ENCODE measurements at regions not wholly inside any gene's neighbourhood (a gene's known extent, or its start where the extent isn't known, plus 50 kb on each side); places are given as distances from the start of the nearest gene placed in this dataset.

- H3K36me3 ChIP-seq (ENCODE audit: low read depth), result no peaks in the 10 kb centered on the region
- H3K27ac ChIP-seq, result no peak overlapping the region
- 83 to 85% methylated on average over 6 of the region's 6 CpGs for WGBS, 2 experiments (ENCODE audit: low coverage in 1 of 2, low lambda C conversion rate in 2 of 2, missing lambda C conversion rate in 2 of 2)
- H3K9me2 ChIP-seq (ENCODE audit: insufficient read depth), result no peaks in the 10 kb centered on the region
- no peaks in the 10 kb centered on the region for H4K20me1 ChIP-seq (ENCODE audit: insufficient read depth)
- no peak overlapping the region for H2AFZ ChIP-seq
- H3K4me1 ChIP-seq (ENCODE audit: insufficient read depth), result peaks cover 27% of the 10 kb centered on the region
- no peak for TF ChIP-seq EZH2phosphoT487 (IDR thresholded peaks at IDR 0.05; ENCODE audit: insufficient read depth, low read depth)
- TF ChIP-seq EZH2 (IDR thresholded peaks at IDR 0.05; ENCODE audit: insufficient read depth, poor library complexity, severe bottlenecking), result no peak
- H3K9me3 ChIP-seq (ENCODE audit: low read depth), result no peaks in the 10 kb centered on the region
- peaks cover 11% of the 10 kb centered on the region for H3F3A ChIP-seq (ENCODE audit: insufficient read depth)
- H3K79me2 ChIP-seq (ENCODE audit: insufficient read depth), result no peaks in the 10 kb centered on the region
- H3K27me3 ChIP-seq (replicated peaks; ENCODE audit: insufficient read depth), result no peaks in the 10 kb centered on the region
- H3K4me2 ChIP-seq (ENCODE audit: unreplicated experiment), result no peak overlapping the region
- DNase-seq, result no peak
- H3K9ac ChIP-seq, result no peak overlapping the region
- in situ Hi-C loops (cut with MboI), result no loop called here
- no peak overlapping the region for H3K4me3 ChIP-seq
Observed at GRCh38 chr1:58392083-58392482, 154.4 kb downstream of the OMA1 start.

DNA sequence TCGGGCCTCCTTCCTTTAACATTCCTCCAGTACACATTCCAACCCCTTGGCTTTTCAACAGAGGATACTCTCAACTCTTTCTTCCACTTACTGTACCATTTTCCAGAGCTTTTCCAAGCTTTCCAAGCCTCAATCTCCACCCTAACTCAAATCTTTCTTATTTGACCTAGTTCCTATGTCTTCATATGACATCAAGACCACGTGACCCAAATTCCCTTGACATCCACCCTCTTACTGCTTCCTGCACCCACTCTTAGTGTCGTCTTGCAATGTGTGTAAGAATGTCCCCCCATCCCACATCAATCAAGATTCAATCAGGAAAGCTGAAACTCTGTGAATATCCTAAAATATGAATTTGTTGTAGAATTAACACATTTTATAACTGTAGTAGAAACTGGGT, 155.0 kb downstream of the OMA1 start:
- in situ Hi-C loops (cut with MboI), result no loop called here
- Histone ChIP-seq H3K4me2 (ENCODE audit: unreplicated experiment) (no peak overlapping the region), H3K9me3 (ENCODE audit: low read depth) (no peaks in the 10 kb centered on the region), H3F3A (ENCODE audit: insufficient read depth) (peaks cover 10% of the 10 kb centered on the region), H3K9ac (no peak overlapping the region), H3K79me2 (ENCODE audit: insufficient read depth) (no peaks in the 10 kb centered on the region), H2AFZ (no peak overlapping the region), H3K9me2 (ENCODE audit: insufficient read depth) (no peaks in the 10 kb centered on the region), H3K27ac (no peak overlapping the region), H3K36me3 (ENCODE audit: low read depth) (no peaks in the 10 kb centered on the region), H3K4me3 (no peak overlapping the region), H3K4me1 (ENCODE audit: insufficient read depth) (peaks cover 22% of the 10 kb centered on the region), H3K27me3 (replicated peaks; ENCODE audit: insufficient read depth) (no peaks in the 10 kb centered on the region), H4K20me1 (ENCODE audit: insufficient read depth) (no peaks in the 10 kb centered on the region)
- no peak for DNase-seq
- 52 to 72% methylated on average over 3 of the region's 3 CpGs for WGBS, 2 experiments (ENCODE audit: low coverage in 1 of 2, low lambda C conversion rate in 2 of 2, missing lambda C conversion rate in 2 of 2)
- TF ChIP-seq EZH2 (IDR thresholded peaks at IDR 0.05; ENCODE audit: insufficient read depth, poor library complexity, severe bottlenecking), result no peak

DNA sequence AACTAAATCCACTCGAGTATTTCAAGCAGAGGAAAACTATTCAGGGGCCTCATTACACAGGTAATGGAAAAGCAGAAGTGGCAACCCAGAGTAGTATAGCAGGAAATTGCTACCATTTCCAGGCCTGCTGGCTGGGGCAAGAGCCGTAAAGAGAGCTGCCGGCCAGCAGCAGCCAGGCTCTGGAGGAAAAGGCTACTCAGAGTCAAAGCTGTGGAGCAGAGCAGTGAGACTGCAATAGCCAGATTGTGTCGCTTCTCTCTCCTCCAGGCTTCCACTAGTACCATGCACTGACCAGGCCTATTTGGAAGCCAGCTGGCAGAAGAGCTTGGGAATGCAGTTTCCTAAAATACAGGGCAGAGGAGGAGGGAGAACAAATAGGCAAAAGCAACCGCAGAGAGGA, 155.5 kb downstream of the OMA1 start:
- Histone ChIP-seq H3K79me2 (ENCODE audit: insufficient read depth) (no peaks in the 10 kb centered on the region), H3K9me3 (ENCODE audit: low read depth) (no peaks in the 10 kb centered on the region)
- WGBS, 2 experiments (ENCODE audit: low coverage in 1 of 2, low lambda C conversion rate in 2 of 2, missing lambda C conversion rate in 2 of 2), result 70 to 72% methylated on average over 5 of the region's 5 CpGs

DNA sequence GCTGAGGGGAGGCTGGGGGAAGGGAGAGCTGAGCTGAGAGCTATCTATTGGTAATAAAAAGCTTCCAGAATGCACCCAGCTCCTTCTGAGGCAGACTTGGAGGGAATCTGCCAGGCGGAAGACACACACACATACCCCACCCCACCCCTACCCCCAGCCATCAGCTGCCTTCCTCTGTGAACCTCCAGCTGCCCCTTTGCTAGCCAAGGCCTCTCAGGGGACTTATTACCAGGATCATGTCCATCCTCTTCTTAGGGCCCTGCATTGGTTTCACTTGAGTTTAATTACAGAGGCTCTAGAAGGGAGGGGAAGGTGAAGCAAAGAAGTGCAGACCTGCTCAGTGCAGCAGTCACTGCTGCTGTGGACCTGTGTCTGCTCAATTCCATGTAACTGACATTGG, 156.4 kb downstream of the OMA1 start:
- no peak for DNase-seq
- WGBS, 2 experiments (ENCODE audit: low coverage in 1 of 2, low lambda C conversion rate in 2 of 2, missing lambda C conversion rate in 2 of 2), result 80 to 87% methylated on average over 1 of the region's 1 CpG

More for the DNA sequence above, 155.5 kb downstream of the OMA1 start:
- Histone ChIP-seq H2AFZ (no peak overlapping the region), H4K20me1 (ENCODE audit: insufficient read depth) (no peaks in the 10 kb centered on the region), H3K27ac (no peak overlapping the region), H3F3A (ENCODE audit: insufficient read depth) (peaks cover 10% of the 10 kb centered on the region), H3K9me2 (ENCODE audit: insufficient read depth) (no peaks in the 10 kb centered on the region), H3K4me2 (ENCODE audit: unreplicated experiment) (no peak overlapping the region), H3K9ac (no peak overlapping the region), H3K36me3 (ENCODE audit: low read depth) (no peaks in the 10 kb centered on the region), H3K4me1 (ENCODE audit: insufficient read depth) (peaks cover 18% of the 10 kb centered on the region), H3K4me3 (no peak overlapping the region), H3K27me3 (replicated peaks; ENCODE audit: insufficient read depth) (no peaks in the 10 kb centered on the region)
- no peak for DNase-seq
- in situ Hi-C loops (cut with MboI), result no loop called here
- TF ChIP-seq EZH2 (IDR thresholded peaks at IDR 0.05; ENCODE audit: insufficient read depth, poor library complexity, severe bottlenecking) (no peak), EZH2phosphoT487 (IDR thresholded peaks at IDR 0.05; ENCODE audit: insufficient read depth, low read depth) (no peak)

GRCh38 chr1:58380345-58380744, 166.2 kb downstream of the OMA1 start:
- Histone ChIP-seq H3K4me2 (ENCODE audit: unreplicated experiment) (no peak overlapping the region), H3K27me3 (replicated peaks; ENCODE audit: insufficient read depth) (no peaks in the 10 kb centered on the region), H3K79me2 (ENCODE audit: insufficient read depth) (no peaks in the 10 kb centered on the region), H3K9me3 (ENCODE audit: low read depth) (no peaks in the 10 kb centered on the region), H3K9ac (no peak overlapping the region), H3K9me2 (ENCODE audit: insufficient read depth) (no peaks in the 10 kb centered on the region), H3K36me3 (ENCODE audit: low read depth) (no peaks in the 10 kb centered on the region), H4K20me1 (ENCODE audit: insufficient read depth) (no peaks in the 10 kb centered on the region), H3K4me1 (ENCODE audit: insufficient read depth) (no peaks in the 10 kb centered on the region), H3K27ac (no peak overlapping the region), H3K4me3 (no peak overlapping the region), H2AFZ (no peak overlapping the region), H3F3A (ENCODE audit: insufficient read depth) (no peaks in the 10 kb centered on the region)
- in situ Hi-C loops (cut with MboI), result no loop called here
- DNase-seq, result no peak
- WGBS, 2 experiments (ENCODE audit: low coverage in 1 of 2, low lambda C conversion rate in 2 of 2, missing lambda C conversion rate in 2 of 2), result 59 to 77% methylated on average over 2 of the region's 2 CpGs
- TF ChIP-seq EZH2 (IDR thresholded peaks at IDR 0.05; ENCODE audit: insufficient read depth, poor library complexity, severe bottlenecking), result no peak
- TF ChIP-seq EZH2phosphoT487 (IDR thresholded peaks at IDR 0.05; ENCODE audit: insufficient read depth, low read depth), result no peak

More for the DNA sequence above, 156.4 kb downstream of the OMA1 start:
- Histone ChIP-seq H3K27ac (no peak overlapping the region), H3K79me2 (ENCODE audit: insufficient read depth) (no peaks in the 10 kb centered on the region), H3K9ac (no peak overlapping the region), H3K4me1 (ENCODE audit: insufficient read depth) (peaks cover 9% of the 10 kb centered on the region), H3K9me2 (ENCODE audit: insufficient read depth) (no peaks in the 10 kb centered on the region), H2AFZ (no peak overlapping the region), H4K20me1 (ENCODE audit: insufficient read depth) (no peaks in the 10 kb centered on the region), H3K9me3 (ENCODE audit: low read depth) (no peaks in the 10 kb centered on the region), H3K4me2 (ENCODE audit: unreplicated experiment) (no peak overlapping the region), H3K36me3 (ENCODE audit: low read depth) (no peaks in the 10 kb centered on the region), H3K27me3 (replicated peaks; ENCODE audit: insufficient read depth) (no peaks in the 10 kb centered on the region), H3F3A (ENCODE audit: insufficient read depth) (peaks cover 4% of the 10 kb centered on the region), H3K4me3 (no peak overlapping the region)
- no peak for TF ChIP-seq EZH2phosphoT487 (IDR thresholded peaks at IDR 0.05; ENCODE audit: insufficient read depth, low read depth)
- no peak for TF ChIP-seq EZH2 (IDR thresholded peaks at IDR 0.05; ENCODE audit: insufficient read depth, poor library complexity, severe bottlenecking)
- in situ Hi-C loops (cut with MboI), result no loop called here
